GM12874 (cell line): ENCODE measurements at regions not wholly inside any gene's neighbourhood (a gene's known extent, or its start where the extent isn't known, plus 50 kb on each side); places are given as distances from the start of the nearest gene placed in this dataset.

Experiments
- TF ChIP-seq, protein P1 (sequence below): IDR thresholded peaks from 2 replicates; pipeline ENCODE4 v1.5.1; 2011; ENCODE audit warnings: low read depth, mild to moderate bottlenecking, control low read depth, low read length, moderate library complexity; ENCODE audit not compliant: insufficient read depth

DNA sequence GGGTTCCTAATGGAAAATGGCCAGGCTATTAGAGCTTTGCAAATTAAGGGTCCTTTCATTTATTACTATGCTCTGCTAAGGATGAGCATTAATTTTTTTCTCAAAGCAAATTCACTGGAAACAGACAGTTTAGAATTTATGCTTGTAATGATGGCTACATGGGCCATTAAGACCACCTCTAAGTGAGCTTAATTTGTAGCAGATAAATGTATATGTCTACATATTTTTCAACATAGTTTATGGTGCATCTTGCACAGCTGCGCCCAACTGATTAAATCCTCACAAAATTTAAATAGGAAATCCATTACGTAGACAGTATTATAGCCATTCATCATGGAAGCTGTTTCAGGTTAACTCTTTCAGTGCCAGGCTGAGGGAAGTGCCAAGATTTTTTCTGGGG lies 220.9 kb downstream of the CBLN1 start:
- TF ChIP-seq, protein P1, sequence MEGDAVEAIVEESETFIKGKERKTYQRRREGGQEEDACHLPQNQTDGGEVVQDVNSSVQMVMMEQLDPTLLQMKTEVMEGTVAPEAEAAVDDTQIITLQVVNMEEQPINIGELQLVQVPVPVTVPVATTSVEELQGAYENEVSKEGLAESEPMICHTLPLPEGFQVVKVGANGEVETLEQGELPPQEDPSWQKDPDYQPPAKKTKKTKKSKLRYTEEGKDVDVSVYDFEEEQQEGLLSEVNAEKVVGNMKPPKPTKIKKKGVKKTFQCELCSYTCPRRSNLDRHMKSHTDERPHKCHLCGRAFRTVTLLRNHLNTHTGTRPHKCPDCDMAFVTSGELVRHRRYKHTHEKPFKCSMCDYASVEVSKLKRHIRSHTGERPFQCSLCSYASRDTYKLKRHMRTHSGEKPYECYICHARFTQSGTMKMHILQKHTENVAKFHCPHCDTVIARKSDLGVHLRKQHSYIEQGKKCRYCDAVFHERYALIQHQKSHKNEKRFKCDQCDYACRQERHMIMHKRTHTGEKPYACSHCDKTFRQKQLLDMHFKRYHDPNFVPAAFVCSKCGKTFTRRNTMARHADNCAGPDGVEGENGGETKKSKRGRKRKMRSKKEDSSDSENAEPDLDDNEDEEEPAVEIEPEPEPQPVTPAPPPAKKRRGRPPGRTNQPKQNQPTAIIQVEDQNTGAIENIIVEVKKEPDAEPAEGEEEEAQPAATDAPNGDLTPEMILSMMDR: no peak

DNA sequence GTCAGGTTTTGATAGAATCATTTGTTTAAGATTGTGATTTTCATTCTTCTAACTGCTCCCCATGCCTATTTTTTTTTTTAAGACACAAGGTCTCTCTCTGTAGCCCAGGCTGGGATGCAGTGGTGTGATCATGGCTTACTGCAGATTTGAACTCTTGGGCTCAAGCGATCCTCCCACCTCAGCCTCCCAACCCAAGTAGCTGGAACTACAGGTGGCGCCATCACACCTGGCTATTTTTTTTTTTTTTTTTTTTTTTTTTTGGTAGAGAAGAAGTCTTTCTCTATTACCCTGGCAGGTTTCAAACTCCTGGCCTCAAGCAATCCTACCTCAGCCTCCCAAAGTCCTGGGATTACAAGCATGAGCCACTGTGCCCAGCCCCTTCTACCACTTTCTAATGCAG lies 223.3 kb downstream of the CBLN1 start:
- TF ChIP-seq, protein P1: no peak

DNA sequence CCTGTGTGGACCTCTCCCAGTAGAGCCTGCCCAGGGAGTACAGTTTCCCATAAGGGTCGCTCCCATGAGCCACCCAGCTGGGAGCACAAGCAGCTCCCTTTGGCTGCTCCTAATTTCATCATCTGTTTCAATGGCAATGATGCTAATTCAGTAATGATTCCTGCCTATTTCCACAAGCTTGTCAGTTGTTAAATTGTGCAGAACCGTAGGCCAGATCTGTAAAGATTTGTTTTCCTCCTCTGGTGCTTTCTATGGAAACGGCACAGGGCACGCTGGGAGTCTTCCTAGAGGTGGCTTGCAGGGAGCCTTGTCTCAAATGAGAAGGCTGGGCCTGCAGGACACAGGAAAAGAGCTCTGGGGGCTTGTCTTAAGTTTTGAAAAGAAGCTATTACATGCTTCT lies 223.7 kb downstream of the CBLN1 start:
- TF ChIP-seq, protein P1: no peak

DNA sequence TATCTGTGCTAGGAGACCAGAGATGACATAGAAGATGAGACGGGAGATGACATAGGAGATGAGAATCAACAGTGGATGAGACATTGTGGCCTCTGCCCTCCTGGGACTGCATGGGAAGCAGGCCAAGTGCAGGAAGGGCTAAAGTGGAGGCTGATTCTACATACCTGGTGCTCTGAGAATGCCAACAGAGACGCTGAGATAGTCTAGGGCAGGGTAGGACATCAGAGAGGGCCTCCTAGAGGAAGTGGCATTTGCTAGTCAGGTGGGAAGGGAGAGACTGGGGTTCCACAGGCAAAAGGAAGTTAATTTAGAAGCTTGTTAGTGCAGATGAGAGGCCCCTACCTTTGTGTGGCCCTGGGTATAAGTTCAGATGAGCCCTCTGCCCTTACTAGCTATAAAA lies 224.2 kb downstream of the CBLN1 start:
- TF ChIP-seq, protein P1: no peak

DNA sequence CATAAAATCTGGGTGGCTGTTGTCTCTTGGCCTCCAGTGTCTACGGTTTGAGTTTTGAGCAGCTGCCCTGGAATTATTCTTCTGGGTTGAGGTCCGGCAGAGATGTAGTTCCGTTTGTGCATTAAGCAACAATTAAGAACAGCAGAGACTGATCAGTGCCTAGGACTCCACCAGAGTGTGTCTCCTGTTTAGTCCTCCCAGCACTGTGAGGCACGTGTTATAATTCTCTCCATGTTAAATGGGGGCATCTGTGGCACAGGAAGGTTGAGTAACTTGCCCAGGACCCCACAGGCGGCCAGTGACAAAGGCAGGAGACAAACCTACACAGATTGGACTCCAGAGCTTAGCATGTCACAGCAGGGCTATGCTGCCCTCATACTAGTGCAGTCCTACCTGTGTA lies 225.1 kb downstream of the CBLN1 start:
- TF ChIP-seq, protein P1: no peak

DNA sequence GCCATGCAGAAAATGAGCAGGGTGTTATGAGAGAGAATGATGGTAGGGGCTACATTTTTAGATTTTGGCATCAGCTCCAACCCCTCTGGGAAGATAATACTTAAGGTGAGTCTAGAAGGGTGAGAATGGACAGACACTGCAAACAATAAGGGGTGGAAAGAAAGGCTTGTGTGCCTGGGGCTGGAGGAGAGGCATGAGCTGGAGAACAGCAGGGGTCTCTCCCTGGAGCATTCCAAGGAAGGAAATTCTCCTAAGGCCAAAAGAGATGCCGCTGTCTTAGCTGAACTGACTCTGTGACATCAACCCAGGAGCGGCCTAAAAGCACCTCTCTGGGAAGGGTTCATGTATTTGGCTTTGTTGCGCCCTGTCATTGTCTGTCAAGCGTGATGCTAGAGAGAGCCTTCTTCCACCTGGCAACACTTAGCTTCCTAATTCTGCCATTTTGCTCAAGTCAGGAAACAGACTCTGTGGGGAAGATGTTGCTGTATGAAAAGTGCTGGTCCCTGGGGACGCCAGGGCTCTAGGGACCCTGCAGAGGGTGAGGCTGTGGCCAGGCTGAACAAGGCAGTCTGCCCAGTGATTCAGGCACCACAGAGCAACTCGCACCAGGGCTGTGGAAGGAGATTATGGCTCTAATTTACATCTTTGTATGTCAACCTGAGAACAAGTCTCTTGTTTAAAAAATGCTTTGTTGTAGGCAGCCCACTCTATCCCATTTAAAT lies 225.7 kb downstream of the CBLN1 start:
- TF ChIP-seq, protein P1: no peak

DNA sequence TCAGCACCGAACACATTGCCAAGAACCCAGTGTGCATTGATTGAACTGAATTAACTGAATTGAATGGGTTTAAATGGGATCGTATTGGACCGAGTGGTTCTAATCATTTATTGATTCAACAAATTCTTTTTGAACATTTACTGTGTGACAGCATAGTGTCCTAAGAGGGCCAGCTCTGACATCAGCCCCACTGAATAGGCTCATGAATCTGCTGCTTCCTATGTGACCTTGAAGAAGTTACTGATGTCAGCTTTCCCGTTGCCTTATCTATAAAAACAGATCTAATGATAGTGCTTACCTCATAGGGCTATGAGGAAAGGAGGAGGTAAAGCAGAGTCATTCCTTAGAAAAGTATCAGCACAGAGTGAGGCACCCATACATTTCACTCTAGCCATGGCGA lies 226.3 kb downstream of the CBLN1 start:
- TF ChIP-seq, protein P1: no peak

DNA sequence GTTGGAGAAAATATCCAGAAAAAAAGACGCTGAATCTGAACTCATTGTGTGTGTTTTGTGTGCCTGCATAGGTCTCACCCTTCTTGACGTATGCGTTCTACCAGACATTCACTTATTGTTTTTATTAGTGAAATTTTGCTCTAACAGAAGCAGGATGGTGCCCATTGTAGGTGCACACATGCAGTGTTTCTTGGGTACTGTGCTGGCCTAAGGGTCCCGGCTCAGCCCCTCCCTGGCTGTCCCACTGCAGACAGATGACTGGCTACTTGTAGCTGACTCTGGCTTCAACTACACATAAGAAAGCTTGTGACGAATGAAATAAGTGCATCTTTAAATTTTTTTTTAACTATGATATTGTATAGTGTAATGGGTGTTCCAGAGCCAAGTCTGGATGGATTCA lies 227.0 kb downstream of the CBLN1 start:
- TF ChIP-seq, protein P1: no peak
